ENCODE measurements at regions not wholly inside any gene's neighbourhood (a gene's known extent, or its start where the extent isn't known, plus 50 kb on each side); places are given as distances from the start of the nearest gene placed in this dataset.
"Not testable (repeated sequence)": the region's sequence is repeated elsewhere in the genome, so short reads cannot be mapped to it uniquely, and the experiment has no call there.

DNA sequence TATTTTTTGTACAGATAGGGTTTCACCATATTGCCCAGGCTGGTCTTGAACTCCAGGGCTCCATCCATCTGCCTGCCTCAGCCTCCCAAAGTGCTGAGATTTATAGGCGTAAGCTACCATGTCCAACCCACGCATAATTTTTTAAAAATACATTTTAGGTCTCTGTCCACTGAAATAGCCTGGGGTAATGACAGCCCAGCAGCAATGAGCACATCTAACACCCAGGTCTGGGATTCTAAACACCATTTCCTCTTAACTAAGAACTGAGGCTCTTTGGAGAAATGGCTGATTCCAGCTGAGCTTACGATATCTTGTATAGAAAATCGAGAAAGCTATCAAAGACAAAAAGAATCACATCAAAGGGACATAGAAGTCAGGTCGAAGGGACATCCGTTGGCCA is 245.3 kb downstream of the PARN start:
- DNase-seq, result no peak
- intact Hi-C loops (cut with DNase I), result no loop called here

DNA sequence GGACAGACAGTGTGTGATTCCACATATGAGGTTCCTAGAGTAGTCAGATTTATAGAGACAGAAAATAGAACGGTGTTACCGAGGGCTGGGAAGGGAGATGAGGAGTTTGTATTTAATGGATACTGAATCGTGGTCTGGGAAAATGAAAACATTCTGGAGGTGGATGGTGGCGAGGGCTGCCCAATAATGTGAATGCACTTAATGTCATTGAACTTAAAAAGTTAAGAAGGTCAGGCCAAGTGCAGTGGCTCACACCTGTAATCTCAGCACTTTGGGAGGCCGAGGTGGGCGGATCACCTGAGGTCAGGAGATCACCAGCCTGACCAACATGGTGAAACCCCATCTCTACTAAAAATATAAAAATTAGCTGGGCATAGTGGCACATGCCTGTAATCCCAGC is 246.2 kb downstream of the PARN start:
- DNase-seq; intact Hi-C loops (cut with DNase I): not testable (repeated sequence)

DNA sequence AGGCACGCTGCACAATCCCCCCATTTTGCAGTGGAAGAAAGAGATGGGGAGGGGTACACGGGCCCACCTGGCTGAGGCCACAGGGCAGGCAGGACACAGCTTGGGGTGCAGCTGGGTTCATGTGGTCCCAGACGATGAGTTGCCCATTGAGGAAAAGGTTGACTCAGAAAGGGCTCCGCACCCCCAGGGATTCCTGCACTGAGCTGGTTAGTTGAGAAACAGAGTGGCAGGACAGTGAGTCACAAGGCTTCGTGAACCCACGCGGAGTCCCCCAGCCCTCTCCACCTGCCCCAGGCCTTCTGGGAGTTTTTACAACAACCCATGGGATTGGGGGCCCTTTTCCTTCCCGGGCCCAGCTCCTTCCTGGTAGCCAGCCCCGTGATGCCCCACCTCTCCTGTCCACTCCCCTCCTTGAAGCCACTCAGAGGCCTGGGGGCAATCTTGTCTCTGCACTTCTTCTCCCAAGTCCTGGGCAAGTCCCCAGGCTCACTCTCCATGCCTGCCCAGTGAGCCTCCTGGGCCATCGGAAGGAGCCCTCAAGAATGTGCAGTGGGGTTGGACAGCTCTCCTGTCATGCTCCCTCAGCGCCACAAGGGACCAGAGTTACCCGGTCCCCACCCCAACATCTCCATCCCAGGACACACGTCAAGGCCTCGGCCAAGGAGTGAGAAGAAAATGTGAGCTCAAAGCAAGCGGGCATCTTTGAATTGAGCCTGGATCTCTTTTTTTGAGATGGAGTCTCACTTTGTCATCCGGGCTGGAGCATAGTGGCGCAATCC is 251.2 kb downstream of the PARN start:
- intact Hi-C loops (cut with DNase I), result no loop called here
- DNase-seq, result peak in 2 of 10 donors; percentile 51 to 71

DNA sequence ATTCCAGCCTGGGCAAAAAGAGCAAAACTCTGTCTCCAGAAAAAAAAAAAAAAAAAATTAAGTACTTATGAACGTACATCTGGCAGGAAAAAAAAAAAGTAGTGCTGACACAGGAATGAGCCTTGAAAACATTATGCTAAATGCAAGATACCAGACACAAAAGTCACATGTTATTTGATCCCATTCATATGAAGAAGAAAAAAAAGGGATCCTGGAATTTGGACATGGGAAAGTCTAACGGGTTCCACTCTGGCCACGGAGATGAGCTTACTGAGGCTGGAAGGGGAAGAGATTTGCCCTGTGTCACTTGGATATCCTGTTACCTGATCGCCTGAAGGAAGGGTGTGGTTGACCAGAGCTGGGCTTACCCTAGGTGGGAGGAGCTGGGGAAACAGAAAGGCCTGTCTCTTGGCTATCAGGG is 251.9 kb downstream of the PARN start:
- intact Hi-C loops (cut with DNase I), result no loop called here

DNA sequence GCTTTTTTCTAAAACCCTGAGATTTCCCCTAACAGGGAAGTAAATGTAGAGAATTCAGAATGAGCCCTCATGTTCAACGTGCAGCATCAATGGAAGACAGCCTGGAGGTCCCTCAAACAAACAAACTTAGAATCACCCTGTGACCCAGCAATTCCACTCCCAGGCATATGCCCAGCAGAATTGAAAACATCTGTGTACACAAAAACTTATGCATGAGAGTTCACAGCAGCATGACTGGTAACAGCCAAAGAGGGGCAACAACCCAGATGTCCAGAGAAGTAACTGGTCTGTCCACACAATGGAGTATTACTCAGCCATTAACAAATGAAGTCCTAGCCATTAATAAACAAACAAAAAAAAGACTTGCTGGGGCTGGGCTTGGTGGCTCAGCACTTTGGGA is 252.7 kb downstream of the PARN start:
- intact Hi-C loops (cut with DNase I), result no loop called here
- no peak for DNase-seq

More for the DNA sequence above, 251.9 kb downstream of the PARN start:
- DNase-seq, result peak in 1 of 10 donors; percentile 16

DNA sequence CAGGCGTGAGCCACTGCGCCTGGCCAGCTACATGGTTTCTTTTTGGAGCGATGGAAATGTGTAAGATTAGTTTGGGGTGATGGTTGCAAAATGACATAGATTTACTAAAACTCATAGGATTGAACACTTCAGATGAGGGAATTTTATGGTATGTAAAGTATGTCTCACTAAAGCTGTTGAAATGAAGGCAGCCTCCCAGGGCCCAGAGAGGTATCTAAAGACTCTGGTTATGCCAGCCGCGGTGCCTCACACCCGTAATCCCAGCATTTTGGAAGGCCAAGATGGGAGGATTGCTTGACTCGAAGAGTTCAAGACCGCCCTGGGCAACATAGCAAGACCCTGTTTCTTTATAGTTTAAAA is 254.9 kb downstream of the PARN start:
- intact Hi-C loops (cut with DNase I), result no loop called here
- DNase-seq, result peak in 1 of 10 donors; percentile 6

DNA sequence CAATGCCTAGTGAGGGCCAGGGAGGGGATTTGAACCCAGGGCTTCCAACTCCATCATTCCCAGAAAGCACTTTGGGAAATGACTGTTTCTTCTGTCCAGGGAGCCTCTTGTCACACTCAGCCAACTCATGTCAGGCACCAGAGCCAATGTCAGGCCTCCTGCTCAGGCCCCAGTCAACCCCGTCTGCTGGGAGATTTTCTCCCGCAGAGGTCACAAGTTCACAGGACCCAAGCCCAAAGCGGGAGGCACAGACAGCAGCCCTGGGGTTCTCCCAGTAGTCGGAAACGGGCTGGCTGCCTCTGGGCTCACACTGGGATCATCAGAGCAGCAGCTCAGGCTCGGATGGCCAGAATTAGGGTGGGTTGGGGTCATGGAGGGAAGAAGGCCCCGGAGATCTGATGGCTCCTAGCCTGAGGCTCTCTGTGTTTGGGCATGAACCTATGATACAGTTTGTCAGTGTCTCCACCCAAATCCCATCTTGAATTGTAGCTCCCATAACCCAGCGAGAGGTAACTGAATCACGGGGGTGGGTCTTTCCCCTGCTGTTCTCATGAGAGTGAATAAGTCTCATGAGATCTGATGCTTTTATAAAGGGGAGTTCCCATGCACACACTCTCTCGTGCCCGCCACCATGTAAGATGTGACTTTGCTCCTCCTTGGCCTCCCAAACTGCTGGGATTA is 255.5 kb downstream of the PARN start:
- peak in 1 of 10 donors; percentile 39 for DNase-seq
- intact Hi-C loops (cut with DNase I), result no loop called here

DNA sequence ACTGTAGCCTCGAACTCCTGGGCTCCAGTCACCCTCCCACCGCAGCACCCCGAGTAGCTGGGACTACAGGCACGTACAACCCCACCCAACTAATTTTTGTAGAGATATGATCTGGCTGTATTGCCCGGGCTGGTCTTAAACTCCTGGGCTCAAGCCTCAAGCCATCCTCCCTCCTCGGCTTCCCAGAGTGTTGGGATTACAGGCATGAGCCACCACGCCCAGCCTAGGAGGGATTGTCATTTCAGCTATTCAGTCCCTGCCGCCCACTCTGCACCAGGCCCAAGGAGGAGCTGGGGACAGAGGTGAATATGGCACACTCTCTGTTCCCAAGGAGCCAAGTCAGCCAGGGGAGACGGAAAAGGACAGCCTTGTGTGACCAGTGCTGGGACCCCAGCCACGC is 256.2 kb downstream of the PARN start:
- DNase-seq, result peak in 1 of 10 donors; percentile 21
- intact Hi-C loops (cut with DNase I), result no loop called here

DNA sequence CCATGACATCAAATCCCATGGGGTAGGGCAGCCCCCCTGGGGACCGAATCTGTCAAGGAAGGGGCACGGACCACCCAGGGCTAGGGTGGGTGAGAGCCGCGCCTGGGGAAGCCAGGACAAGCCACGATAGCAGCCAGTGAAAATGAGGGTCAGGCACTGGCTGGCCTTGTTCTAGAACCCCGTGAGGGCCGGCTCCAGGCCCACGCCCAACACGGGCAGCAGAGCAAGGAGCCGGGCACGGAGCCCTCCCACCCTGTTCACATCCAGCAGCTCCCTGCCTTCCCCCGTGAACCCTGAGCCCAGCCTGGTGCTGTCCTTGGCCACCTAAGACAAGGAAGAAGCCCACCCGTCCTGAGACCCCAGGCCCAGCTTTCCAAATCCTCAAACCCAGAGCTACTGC is 256.7 kb downstream of the PARN start:
- intact Hi-C loops (cut with DNase I), result no loop called here
- DNase-seq, result peak in 1 of 10 donors; percentile 53

DNA sequence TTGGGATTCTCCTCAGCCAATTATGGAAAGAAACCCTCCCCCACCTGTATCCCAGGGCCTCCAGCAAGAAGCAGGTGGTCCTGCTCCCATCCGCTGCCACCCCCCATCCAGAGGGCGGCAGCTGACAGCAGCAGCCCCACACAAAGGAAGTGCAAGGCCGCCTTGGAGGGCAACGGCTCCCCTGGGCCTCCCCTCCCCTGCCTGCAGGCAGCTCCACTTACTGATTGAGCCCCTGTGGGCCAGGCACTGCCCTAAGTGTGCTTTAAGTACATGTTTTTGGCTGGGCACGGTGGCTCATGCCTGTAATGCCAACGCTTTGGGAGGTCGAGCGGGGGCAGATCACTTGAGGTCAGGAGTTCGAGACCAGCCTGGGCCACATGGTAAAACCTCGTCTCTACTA is 257.6 kb downstream of the PARN start:
- intact Hi-C loops (cut with DNase I), result no loop called here
- peak in 2 of 10 donors; percentile 53 to 57 for DNase-seq

DNA sequence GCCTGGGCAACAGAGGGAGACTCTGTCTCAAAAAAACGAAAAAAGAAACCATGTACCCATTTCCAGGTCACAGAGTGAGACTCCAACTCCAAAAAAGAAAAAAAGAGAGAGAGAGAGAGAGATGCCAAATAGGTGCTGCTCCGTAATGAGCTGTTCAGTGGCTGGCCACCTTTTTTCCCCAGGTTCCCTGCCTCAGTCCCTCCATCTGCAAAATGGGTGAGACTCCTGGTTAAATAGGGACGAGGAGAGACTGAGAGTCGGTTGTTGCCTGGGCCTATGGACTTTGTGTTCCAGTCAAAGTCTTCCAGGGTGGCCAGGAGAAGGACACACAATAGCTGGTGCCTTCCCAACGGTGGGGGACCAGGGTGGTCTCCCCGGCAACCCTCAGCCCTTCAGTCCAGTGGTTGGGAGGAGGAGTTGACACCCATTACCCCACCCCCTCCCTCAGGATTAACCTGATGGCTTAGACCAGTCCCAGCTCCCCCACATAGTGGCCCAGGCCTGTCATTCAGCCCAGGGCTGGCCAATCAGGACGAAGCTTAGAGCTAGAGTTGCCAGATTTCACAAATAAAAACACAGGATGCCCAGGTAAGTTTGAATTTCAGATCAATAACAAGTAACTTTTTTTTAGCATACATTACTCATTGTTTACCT is 258.2 kb downstream of the PARN start:
- peak in 2 of 10 donors; percentile 32 to 45 for DNase-seq
- intact Hi-C loops (cut with DNase I), result no loop called here

DNA sequence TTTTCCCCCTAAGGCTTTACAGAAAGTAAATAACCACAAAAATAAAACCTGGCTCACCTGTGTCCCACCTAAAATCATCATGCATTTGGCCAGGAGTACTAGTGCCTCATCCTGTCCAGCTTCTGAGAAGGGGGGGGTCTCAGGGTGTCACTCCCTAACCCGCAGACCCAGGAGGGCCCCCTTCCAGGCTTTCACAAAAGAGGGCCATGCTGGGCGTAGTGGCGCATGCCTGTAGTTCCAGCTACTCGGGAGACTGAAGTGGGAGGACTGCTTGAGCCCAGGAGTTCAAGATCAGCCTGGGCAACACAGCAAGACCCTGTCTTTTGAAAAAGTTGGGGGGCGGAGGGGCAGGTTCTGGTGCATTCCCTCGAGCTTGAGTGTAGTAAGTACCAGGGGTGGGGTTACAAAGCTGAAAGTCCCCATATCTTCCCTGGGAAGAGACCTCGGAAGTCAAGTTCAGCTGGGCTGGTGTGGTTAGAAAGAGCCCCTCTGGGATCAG is 259.3 kb downstream of the PARN start:
- intact Hi-C loops (cut with DNase I), result no loop called here
- DNase-seq, result peak in 2 of 10 donors; percentile 43 to 60

DNA sequence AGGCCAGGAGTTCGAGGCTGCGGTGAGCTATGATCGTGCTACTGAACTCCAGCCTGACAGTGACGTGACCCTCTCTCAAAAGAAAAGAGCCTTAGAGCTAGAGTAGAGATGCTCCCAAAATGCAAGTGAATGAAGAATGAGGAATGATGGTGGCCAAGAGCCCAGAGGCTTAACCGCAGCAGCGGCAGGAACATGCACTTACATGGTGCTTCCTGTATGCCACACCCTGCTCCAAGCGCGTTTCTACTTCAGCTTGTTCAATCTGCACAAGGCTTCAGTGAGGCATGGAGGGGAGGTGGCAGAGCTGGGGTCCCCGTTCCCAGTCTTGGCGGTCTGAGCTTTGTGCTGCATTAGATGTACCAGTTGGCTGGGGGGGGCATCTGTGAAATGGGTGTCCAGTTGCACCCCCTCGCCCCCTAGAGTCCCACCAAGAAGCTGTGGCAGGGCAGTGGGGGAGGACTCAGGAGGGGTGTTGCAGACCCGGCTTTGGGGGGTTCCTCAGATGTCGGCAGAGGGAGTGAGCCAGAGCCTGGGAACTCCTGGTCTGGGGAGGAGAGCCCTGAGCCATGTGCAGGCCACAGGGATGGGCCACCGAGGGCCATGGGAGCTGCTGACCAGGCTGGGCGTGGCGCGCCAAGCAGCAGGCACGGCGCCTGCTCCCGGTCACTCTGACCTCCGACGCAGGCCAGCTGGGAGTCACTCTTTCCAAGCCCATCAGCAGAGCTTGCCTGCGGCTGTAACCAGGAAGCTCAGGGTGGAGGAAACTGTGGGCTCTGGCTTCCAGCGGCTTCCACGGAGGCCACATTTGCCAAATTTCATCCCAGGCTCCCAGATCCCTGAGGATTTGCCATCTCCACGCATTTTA is 260.1 kb downstream of the PARN start:
- intact Hi-C loops (cut with DNase I), result no loop called here
- peak in 2 of 10 donors; percentile 30 to 69 for DNase-seq

DNA sequence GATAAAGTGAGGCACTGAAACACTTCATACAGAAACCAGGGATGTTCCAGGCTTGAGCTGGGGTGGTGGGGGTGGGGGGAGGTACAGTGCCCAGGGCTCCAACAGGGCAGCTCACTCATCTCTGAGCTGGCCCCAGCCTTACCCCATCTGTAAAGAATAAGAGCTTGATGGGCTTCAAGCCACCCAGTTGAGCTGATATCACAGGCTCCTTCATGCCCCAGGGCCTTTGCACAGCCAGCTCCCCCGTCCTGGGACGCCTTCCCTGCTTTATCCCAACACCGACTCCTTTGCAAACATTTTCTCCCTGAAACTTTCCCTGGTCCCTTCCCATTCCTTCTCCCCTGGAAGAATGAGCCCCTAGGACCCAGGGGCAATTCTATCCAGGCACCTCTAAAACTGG is 261.7 kb downstream of the PARN start:
- intact Hi-C loops (cut with DNase I), result no loop called here
- peak in 2 of 10 donors; percentile 9 to 46 for DNase-seq

DNA sequence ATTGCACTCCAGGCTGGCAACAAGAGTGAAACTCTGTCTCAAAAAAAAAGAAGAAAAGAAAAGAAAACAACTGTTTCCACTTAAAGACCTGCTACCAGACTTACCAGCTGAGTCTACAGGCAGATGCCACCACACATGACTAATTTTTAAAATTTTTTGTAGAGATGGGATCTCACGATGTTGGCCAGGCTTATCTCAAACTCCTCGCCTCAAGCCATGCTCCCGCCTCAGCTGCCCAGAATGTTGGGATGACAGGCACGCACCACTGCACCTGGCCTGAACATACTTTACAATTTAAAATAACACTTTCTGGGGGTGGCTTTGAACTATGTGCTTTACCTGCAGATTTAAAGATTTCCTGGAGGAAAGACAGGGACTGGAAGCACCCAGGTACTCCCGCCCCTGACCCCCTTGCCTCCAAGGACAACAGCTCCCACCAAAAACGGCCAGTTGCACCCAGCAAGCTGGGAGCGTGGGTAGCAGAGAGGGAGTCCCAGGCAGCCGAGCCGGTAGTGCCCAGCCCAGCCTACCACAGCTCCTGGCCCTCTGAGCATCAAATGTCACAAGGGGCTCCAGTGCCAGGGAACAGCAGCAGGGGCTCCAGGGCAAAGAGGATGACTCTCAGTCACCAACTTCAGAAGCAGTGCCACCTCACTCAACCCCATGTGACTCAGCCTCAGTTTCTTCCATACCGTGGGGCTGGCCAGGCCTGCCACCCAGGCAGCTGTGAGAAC is 262.9 kb downstream of the PARN start:
- intact Hi-C loops (cut with DNase I), result no loop called here
- peak in 2 of 10 donors; percentile 50 to 57 for DNase-seq

DNA sequence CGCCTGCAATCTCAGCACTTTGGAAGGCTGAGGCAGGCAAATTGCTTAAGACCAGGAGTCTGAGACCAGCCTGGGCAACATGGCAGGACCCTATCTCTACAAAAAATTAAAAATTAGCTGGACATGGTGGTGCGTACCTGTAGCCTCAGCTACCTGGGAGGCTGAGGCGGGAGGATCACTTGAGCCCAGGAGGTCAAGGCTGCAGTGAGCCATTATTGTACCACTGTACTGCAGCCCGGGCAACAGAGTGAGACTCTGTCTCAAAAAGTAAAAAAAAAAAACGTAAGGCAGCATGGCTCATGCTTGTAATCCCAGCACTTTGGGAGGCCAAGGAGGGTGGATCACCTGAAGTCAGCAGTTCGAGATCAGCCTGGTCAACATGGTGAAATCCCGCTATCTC is 263.6 kb downstream of the PARN start:
- peak in 1 of 10 donors; percentile 24 for DNase-seq
- intact Hi-C loops (cut with DNase I), result no loop called here

DNA sequence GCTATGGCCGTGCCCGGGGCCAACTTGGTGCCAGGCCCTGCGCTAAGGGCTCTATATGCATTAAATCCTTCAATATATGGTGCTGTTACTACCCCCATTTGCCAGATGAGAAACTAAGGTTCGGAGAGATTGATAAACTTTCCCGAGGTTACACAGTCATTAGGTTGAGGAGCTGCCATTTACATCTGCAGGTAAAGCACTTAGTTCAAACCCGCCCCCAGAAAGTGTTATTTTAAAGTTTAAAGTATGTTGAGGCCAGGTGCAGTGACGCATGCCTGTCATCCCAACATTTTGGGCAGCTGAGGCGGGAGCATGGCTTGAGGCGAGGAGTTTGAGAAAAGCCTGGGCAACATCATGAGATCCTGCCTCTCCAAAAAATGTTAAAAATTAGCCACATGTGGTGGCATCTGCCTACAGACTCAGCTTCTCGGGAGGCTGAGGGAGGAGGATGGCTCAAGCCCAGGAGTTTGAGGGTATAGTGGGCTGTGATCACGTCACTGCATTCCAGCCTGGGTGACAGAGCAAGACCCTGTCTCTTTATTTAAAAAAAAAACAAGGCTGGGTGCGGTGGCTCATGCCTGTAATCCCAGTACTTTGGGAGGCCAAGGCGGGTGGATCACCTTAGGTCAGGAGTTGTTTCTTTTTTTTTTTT is 264.7 kb downstream of the PARN start:
- intact Hi-C loops (cut with DNase I), result no loop called here
- DNase-seq, result no peak

DNA sequence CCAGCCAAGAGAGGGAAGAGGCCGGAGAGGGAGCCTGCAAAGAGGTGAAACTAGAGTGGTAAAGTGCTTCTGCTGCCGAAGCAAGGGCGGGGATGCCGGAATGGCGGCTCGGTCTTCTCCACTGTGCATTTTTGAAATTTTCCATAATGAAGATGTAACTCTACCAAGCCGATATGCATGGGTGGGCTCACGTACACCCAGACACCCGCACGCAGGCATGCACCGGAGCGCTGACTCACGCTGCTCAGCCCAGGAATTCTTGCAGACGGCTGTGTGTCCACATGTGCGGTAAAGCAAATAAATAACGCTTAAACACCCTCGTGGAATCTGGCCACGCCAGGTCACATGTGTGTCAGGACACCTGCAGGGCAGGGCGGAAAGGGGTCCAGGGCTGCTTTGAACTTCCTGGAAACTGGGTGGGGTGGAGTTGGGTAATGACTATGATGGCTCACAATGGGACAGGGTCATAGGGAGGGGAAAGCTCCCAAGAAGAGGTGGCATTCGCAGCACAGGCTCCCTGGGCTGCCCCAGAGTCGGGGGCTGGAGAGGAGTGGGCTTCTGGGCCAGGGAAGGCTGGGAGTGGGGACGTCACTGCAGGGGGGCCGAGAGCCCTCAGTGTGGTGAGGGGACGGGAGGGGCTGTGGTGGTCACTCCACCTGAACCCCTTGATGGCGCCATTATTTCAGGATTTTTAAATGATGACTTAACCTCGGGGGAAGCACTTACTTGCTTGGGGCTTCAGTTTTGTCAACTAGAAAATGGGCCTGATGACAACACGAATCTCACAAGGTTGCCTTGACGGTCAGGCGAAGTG is 265.5 kb downstream of the PARN start:
- intact Hi-C loops (cut with DNase I), result no loop called here
- DNase-seq, result peak in 3 of 10 donors; percentile 25 to 88 (median 76)

DNA sequence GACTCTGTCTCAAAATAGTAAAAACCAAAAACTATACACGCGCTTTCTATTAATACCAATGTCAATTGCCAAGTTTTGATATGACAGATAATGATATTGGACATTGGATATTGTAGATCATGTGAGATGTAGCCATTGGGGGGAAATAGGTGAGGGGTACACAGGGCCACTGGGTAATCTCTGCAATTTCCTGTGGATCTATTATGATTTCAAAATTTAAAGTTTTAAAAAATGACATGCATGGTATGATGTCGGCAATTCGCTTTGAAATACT is 266.0 kb downstream of the PARN start:
- no peak for DNase-seq
- intact Hi-C loops (cut with DNase I), result no loop called here

Measured in posterior cingulate gyrus (tissue), 11 donors.